Smooth muscle cell (in vitro differentiated cells): ENCODE measurements at regions not wholly inside any gene's neighbourhood (a gene's known extent, or its start where the extent isn't known, plus 50 kb on each side); places are given as distances from the start of the nearest gene placed in this dataset.

Source experiments
- DNase-seq: peaks from one replicate; lab custom pipeline; 2025; ENCODE audit not compliant: unreplicated experiment; lab: John Stamatoyannopoulos, UW
- H2AFZ ChIP-seq: fragments of 200-600 bp; sonication (generic); 2 replicates; pipeline ENCODE4 v1.6.0; 2016; ENCODE audit warnings: antibody characterized with exemption, low read depth, mild to moderate bottlenecking
- H3F3A ChIP-seq: fragments of 200-600 bp; sonication (generic); 2 replicates; pipeline ENCODE4 v1.6.0; 2017; ENCODE audit warnings: antibody characterized with exemption, low read depth
- H3K27ac ChIP-seq: fragments of 200-600 bp; sonication (generic); 2 replicates; pipeline ENCODE4 v1.5.1; 2016; ENCODE audit warnings: low read depth, mild to moderate bottlenecking
- H3K27me3 ChIP-seq: fragments of 200-600 bp; sonication (generic); 2 replicates; pipeline ENCODE4 v1.6.1; 2016; ENCODE audit warnings: low read depth, mild to moderate bottlenecking
- H3K36me3 ChIP-seq: fragments of 200-600 bp; sonication (generic); 2 replicates; pipeline ENCODE4 v1.5.1; 2016; ENCODE audit warnings: low read depth
- H3K4me1 ChIP-seq: fragments of 200-600 bp; sonication (generic); 2 replicates; pipeline ENCODE4 v1.5.1; 2016; ENCODE audit warnings: low read depth
- H3K4me2 ChIP-seq: fragments of 200-600 bp; sonication (generic); 2 replicates; pipeline ENCODE4 v1.6.0; 2016; ENCODE audit warnings: mild to moderate bottlenecking
- H3K4me3 ChIP-seq: fragments of 200-600 bp; sonication (generic); 2 replicates; pipeline ENCODE4 v1.5.1; 2016; ENCODE audit warnings: mild to moderate bottlenecking
- H3K79me2 ChIP-seq: fragments of 200-600 bp; sonication (generic); 2 replicates; pipeline ENCODE4 v1.6.0; 2016; ENCODE audit warnings: low read depth, mild to moderate bottlenecking
- H3K9ac ChIP-seq: fragments of 200-600 bp; sonication (generic); 2 replicates; pipeline ENCODE4 v1.6.0; 2016; ENCODE audit warnings: low read depth
- H3K9me3 ChIP-seq: fragments of 200-600 bp; sonication (generic); replicated peaks from 2 replicates; pipeline ENCODE4 v1.5.1; 2016; ENCODE audit warnings: low read depth
- H4K20me1 ChIP-seq: fragments of 200-600 bp; sonication (generic); 2 replicates; pipeline ENCODE4 v1.6.0; 2016; ENCODE audit warnings: low read depth
- WGBS: methylation state at CpG from one replicate; pipeline ENCODE4 v1.1.7; 2016; ENCODE audit warnings: low lambda C conversion rate; 5-methylcytosine and 5-hydroxymethylcytosine counted together
- TF ChIP-seq, protein P1 (sequence below): fragments of 200-600 bp; sonication (generic); IDR thresholded peaks from 2 replicates; pipeline ENCODE4 v1.5.1; 2017; ENCODE audit warnings: borderline replicate concordance, mild to moderate bottlenecking, antibody characterized with exemption; ENCODE audit not compliant: insufficient read depth, poor library complexity, severe bottlenecking

GRCh38 chr12:65643595-65644386 lies 180.5 kb upstream of the HMGA2 start:
- H3K27ac ChIP-seq = no peak overlapping the region
- H3K4me2 ChIP-seq = no peak overlapping the region
- peaks cover 14% of the 10 kb centered on the region for H3F3A ChIP-seq
- no peak overlapping the region for H3K9ac ChIP-seq
- H3K4me3 ChIP-seq = no peak overlapping the region
- 91% methylated on average over 3 of the region's 3 CpGs for WGBS
- H3K36me3 ChIP-seq = no peaks in the 10 kb centered on the region
- TF ChIP-seq, protein P1, sequence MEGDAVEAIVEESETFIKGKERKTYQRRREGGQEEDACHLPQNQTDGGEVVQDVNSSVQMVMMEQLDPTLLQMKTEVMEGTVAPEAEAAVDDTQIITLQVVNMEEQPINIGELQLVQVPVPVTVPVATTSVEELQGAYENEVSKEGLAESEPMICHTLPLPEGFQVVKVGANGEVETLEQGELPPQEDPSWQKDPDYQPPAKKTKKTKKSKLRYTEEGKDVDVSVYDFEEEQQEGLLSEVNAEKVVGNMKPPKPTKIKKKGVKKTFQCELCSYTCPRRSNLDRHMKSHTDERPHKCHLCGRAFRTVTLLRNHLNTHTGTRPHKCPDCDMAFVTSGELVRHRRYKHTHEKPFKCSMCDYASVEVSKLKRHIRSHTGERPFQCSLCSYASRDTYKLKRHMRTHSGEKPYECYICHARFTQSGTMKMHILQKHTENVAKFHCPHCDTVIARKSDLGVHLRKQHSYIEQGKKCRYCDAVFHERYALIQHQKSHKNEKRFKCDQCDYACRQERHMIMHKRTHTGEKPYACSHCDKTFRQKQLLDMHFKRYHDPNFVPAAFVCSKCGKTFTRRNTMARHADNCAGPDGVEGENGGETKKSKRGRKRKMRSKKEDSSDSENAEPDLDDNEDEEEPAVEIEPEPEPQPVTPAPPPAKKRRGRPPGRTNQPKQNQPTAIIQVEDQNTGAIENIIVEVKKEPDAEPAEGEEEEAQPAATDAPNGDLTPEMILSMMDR = no peak
- peaks cover 6% of the 10 kb centered on the region for H3K4me1 ChIP-seq
- DNase-seq = no peak
- H3K79me2 ChIP-seq = no peaks in the 10 kb centered on the region
- no peaks in the 10 kb centered on the region for H4K20me1 ChIP-seq
- H2AFZ ChIP-seq = peak overlapping the region; percentile 77
- no peaks in the 10 kb centered on the region for H3K27me3 ChIP-seq
- no peaks in the 10 kb centered on the region for H3K9me3 ChIP-seq

DNA sequence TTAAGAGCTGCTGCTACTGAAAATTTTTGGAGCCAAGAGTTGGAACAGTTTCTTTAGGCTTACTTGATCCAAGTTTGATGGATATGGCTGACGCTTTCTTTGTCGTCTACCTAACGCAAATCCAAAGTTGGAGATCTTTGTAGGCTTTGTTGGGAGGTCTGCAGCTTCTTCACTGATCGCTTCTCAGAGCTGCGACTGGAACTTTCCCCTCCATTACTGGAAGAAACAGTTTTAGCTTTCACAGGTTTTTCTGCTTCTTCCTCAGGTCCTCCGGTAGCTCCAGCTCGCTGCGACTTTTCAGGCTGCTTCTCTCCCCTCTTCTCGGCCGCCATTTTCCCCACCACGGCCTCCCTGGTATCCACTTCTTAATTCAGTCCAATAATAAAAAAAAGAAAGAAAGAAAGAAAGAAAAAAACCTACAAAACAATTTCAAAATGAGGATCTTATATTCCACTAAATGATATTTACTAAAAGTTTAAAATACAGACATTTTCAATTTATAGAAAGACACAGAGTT lies 178.1 kb upstream of the HMGA2 start:
- DNase-seq = no peak
- TF ChIP-seq, protein P1 = no peak
- no peak overlapping the region for H3K4me3 ChIP-seq

DNA sequence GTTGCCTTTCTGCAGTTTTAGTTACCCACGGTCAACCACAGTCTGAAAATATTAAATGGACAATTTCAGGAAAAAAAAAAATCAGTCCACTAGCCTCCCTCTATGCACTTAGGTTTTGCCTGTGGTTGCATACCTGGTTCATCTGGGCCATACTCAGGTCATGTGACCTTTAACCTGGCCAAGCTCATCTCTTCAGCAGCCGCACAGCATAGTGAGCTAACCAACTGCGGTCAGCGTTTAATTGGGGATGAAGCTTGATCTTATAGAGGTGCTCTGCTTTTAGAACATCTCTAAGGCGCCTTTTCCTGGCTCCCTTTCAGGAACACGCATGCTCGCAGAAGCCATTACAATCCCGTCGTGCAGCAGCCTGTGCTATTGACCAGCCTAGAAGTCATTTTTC lies 177.2 kb upstream of the HMGA2 start:
- TF ChIP-seq, protein P1 = no peak
- no peaks in the 10 kb centered on the region for H3F3A ChIP-seq
- DNase-seq = no peak
- H2AFZ ChIP-seq = no peak overlapping the region
- WGBS = 96% methylated on average over 9 of the region's 9 CpGs
- H3K9me3 ChIP-seq = no peaks in the 10 kb centered on the region
- no peak overlapping the region for H3K27ac ChIP-seq
- no peak overlapping the region for H3K4me3 ChIP-seq
- no peaks in the 10 kb centered on the region for H3K27me3 ChIP-seq
- H3K79me2 ChIP-seq = no peaks in the 10 kb centered on the region
- peaks cover 7% of the 10 kb centered on the region for H3K4me1 ChIP-seq
- no peak overlapping the region for H3K9ac ChIP-seq
- no peaks in the 10 kb centered on the region for H3K36me3 ChIP-seq
- H4K20me1 ChIP-seq = no peaks in the 10 kb centered on the region
- H3K4me2 ChIP-seq = no peak overlapping the region

More for the DNA sequence above, 178.1 kb upstream of the HMGA2 start:
- no peaks in the 10 kb centered on the region for H3K79me2 ChIP-seq
- no peak overlapping the region for H3K27ac ChIP-seq
- no peak overlapping the region for H3K4me2 ChIP-seq
- no peaks in the 10 kb centered on the region for H3K27me3 ChIP-seq
- H3F3A ChIP-seq = peaks cover 4% of the 10 kb centered on the region
- peaks cover 7% of the 10 kb centered on the region for H3K4me1 ChIP-seq
- H3K36me3 ChIP-seq = no peaks in the 10 kb centered on the region
- H4K20me1 ChIP-seq = no peaks in the 10 kb centered on the region
- peak overlapping the region; percentile 21 for H2AFZ ChIP-seq
- 98% methylated on average over 11 of the region's 11 CpGs for WGBS
- no peak overlapping the region for H3K9ac ChIP-seq
- no peaks in the 10 kb centered on the region for H3K9me3 ChIP-seq
